ENCODE measurements at regions not wholly inside any gene's neighbourhood (a gene's known extent, or its start where the extent isn't known, plus 50 kb on each side); places are given as distances from the start of the nearest gene placed in this dataset.

DNA sequence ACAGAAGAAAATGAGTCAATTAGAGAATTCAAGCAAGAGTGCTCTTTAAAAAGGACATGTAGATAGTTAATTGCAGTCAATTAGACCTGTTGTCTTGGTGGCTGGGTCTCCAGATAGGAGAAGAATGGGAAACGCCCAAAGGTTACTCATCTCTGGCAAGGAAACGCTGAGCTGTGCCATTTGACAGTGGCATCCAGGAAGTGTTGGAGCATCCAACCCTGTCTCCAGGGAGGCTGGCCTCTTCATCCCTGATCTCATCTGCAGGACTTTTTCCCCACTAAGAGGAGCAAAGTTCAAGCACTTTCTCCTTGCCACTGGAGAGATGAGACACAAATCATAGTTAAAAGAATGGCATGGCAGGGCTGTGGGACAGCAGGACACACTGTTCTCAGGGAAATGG, 111.7 kb upstream of the MSX2 start:
- no peak for DNase-seq
- TF ChIP-seq GATA1 (IDR thresholded peaks at IDR 0.05; ENCODE audit: low read depth, low read length) (no peak), POLR2A (IDR thresholded peaks at IDR 0.05; ENCODE audit: low read length) (no peak)

DNA sequence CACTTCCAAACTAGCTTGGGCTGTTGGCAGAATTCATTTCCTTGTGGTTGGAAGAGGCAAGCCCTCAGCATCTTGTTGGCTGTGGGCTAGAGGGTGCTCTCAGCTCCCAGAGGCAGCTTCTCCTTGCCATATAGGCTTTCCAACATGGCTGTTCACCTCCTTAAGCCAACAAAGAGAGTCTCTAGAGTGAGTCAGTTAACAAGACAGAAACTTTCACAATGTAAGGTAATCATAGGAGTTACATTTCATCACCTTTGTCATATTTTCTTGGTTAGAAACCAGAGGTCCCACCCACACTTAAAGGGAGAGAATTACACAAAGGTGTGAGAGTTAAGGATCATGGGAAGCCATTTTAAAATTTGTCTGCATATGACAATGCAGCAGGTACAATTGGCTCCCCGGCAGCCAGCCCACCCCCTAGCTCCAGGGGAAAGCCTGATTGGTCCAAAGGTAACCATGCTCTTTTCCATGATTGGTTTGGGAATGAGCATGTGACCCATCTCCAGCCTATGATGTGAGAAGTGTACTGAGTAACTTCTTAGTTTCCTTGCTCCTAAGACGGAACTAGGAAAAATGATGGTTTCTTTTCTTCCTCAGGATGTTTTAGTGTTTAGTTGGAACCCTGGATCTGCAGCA, 109.8 kb upstream of the MSX2 start:
- no peak for DNase-seq
- TF ChIP-seq GATA1 (IDR thresholded peaks at IDR 0.05; ENCODE audit: low read depth, low read length) (no peak), POLR2A (IDR thresholded peaks at IDR 0.05; ENCODE audit: low read length) (no peak)

DNA sequence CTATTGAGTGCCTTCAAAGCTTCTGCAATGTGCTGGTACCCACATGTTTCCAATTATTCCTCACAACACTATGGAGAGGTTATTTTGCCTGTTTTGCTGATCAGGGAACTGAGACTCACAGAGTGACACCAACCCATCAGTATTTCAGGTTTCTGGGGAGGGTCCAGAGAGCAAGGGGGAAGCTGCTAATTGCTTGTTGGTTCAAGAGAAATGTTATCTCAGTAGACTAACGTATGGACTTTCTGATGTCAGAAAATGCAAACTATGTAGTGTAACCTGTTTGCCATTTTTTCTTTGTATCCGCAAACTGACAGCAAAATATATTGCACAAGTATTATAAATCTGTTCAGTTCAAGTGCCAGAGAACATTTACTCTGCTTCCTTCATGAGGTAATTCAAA, 108.3 kb upstream of the MSX2 start:
- no peak for TF ChIP-seq POLR2A (IDR thresholded peaks at IDR 0.05; ENCODE audit: low read length)
- TF ChIP-seq GATA1 (IDR thresholded peaks at IDR 0.05; ENCODE audit: low read depth, low read length), result no peak
- DNase-seq, result no peak

DNA sequence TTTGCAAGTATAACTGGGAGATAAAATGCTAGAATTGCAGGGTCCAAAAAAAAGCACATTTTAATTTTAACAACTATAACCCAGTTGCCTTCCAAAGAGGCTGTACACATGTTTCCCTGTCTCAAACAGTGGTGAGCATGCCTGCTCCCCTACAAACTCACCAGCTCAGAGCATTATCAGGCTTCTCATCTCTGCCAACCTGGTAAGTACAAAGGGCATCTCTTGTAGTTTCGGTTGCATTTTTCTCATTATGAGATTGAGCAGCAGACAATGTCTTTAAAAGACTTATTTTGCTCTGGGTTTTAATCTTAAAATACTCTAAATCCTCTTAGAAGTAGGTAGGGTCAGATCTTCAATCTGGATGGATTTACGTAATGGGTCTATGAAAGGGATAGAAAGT, 107.1 kb upstream of the MSX2 start:
- DNase-seq, result no peak
- TF ChIP-seq POLR2A (IDR thresholded peaks at IDR 0.05; ENCODE audit: low read length) (no peak), GATA1 (IDR thresholded peaks at IDR 0.05; ENCODE audit: low read depth, low read length) (no peak)

DNA sequence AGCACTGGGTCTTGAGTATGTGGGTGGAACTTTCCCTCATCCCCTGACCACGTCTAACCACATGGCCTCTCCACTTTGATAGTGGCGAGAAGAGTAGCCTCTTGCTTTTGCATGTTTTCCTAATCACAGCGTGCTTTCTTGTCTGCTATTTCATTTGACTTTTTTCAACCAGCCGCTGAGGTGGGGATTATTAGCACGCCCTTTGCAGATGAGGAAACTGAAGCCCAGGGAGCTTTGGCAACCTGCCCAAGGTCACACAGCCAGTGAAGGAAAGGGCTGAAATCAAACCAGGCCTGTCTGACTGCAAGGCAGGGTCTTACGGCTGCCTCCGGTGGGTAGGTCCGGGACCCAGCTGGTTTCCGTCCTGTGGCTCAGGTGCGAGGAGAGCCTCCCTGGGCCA, 106.5 kb upstream of the MSX2 start:
- TF ChIP-seq GATA1 (IDR thresholded peaks at IDR 0.05; ENCODE audit: low read depth, low read length), result no peak
- TF ChIP-seq POLR2A (IDR thresholded peaks at IDR 0.05; ENCODE audit: low read length), result no peak
- DNase-seq, result no peak

DNA sequence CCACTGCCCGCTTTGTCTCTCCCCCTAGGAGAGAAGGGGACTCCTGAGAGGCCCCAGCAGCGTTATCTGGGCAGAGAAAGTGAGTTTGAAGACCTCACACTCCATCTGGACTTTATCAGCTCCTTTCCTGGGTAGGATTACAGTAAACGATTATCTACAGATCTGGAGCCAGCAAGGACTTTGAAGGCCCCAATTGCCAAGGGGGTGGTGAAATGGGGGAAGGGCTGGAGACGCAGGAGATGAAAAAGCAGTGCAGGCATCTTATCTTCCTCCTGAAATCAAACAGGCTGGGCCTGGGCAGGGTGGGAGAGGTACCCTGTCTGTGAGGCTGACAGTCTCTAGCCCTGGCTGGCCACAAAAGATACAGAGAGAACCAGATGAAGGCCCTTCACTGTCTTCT, 105.8 kb upstream of the MSX2 start:
- no peak for DNase-seq
- TF ChIP-seq GATA1 (IDR thresholded peaks at IDR 0.05; ENCODE audit: low read depth, low read length), result no peak
- no peak for TF ChIP-seq POLR2A (IDR thresholded peaks at IDR 0.05; ENCODE audit: low read length)

DNA sequence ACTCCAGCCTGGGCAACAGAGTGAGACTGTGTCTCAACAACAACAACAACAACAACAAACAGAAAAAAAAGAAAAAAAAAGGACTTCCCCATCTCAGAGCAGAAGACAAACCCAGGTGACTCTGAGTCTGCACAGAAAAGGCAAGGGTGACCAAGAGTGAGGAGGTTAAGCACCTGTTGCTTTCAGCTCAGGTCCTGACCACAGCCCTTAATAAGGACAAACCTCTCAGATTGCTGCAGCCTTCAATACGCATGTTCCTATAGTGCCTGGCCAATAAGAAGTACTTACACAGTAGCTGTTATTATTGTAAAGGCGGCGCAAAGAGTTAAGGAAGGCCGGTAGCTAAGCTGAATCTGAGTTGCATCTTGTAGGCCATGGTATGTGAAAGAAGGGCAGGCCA, 102.3 kb upstream of the MSX2 start:
- no peak for TF ChIP-seq GATA1 (IDR thresholded peaks at IDR 0.05; ENCODE audit: low read depth, low read length)
- no peak for TF ChIP-seq POLR2A (IDR thresholded peaks at IDR 0.05; ENCODE audit: low read length)

DNA sequence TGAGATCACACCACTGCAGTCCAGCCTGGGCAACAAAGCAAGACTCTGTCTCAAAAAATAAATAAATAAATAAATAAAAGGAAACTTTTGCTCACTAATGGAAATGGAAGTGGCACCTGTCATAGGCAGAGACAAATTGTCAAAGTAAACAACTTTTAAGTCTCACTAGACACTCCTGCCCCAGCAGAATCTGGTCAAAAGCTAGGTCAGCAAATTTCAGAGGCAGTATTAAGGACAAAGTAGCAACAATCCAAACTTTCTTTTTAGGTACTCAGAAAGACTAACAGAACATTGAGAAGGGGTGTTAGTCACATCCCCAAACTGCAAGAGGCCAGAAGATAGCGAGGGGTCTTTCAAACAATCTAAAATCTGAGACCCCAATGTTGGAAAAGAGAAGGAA, 101.4 kb upstream of the MSX2 start:
- TF ChIP-seq GATA1 (IDR thresholded peaks at IDR 0.05; ENCODE audit: low read depth, low read length) (no peak), POLR2A (IDR thresholded peaks at IDR 0.05; ENCODE audit: low read length) (no peak)
- no peak for DNase-seq

More for the DNA sequence above, 102.3 kb upstream of the MSX2 start:
- DNase-seq, result no peak

DNA sequence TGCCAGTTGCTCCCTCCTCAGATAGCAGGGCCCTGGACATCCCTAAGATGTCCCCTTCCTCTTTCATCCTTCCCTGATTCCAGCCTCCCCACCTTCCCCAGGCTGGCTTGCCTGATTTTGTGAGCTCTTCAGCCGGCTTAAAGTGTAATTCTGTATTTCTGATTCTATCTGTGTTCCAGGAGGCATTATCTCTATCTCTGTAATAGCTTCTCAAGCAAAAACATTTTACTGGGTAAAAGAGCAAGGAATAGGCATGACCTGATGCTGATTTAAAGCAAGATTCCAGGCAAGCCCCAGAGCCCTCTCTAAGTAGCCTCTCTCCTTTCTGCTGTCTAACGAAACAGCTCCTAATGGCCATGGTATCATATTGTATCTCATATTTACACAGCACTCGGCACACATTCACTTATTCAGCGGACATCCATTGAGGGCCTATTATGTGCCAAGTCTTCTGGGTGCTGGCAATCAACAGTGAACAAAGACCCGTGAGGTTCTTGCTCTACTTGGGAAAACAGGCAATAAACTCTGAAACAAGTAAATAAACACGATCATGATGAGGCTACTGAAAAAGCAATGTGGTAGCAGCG, 100.9 kb upstream of the MSX2 start:
- DNase-seq, result no peak
- TF ChIP-seq GATA1 (IDR thresholded peaks at IDR 0.05; ENCODE audit: low read depth, low read length) (no peak), POLR2A (IDR thresholded peaks at IDR 0.05; ENCODE audit: low read length) (no peak)

DNA sequence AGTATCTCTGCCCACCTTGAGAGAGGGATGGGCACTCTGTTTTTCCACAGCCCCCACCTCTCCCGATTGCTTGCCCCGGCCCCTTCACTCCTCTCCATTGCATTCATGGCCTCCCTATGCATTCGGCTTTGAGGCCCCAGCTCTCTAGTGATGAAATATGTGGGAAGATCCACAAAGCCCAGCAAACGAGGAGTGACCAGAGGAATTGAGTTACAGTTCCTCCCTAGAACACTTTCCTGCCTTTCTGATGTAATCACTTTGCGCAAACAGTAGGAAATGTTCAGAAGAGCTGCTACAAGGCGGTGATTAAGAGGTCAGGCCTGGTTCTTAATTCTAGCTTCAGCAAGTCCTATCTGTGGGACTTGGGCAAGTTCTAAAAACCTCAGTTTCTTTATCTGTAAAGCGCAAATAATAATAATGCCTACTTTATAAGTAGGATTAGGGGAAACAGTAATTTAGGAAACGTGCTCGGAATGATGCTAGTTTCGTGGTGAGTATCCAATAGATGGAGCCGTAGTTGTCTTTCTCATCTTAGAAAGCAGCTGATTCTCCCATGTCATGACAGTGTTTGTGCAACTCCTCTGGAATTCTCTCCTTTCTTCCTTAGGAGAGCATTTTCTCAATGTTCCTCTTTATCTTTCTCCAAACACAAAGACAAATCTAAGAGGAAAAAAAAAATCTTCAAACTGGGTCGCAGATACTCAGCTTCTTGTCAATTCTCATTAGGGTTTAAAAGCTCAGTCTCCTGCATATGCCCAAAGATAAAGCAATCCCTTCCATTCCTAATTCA, 99.5 kb upstream of the MSX2 start:
- DNase-seq, result no peak
- TF ChIP-seq POLR2A (IDR thresholded peaks at IDR 0.05; ENCODE audit: low read length), result no peak
- no peak for TF ChIP-seq GATA1 (IDR thresholded peaks at IDR 0.05; ENCODE audit: low read depth, low read length)

DNA sequence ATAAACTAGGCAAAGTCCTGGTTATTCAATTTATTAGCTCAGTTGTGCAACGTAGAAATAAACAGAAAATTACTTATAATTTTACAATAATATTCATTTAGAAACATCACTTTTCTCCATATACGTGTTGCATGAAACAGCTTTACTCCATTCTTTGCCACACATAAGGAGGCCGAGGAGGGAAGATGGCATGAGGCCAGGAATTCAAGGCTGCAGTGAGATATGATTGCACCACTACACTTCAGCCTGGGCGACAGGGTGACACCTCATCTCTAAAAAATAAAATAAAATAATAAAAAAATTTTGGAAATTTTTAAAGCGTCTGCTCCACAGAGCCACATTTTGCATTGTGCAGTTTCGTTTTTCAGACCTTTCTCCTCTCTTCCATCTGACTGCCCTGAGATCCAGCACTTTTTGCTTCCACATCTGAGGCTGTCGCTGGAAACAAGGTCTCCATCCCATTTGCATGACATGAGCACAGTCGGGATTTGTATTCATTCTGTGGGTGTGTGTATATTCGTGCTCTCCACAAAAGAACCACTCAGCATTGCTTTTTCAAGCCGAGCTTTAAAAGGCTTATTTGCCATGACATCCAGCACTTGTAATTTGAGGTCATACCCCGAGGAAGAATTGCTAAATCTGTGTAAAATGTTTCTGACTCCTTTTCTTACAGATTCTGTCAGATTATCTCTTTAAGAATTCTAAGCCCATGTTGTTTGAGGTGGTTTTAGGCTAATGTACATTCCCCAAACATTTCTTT, 98.6 kb upstream of the MSX2 start:
- TF ChIP-seq GATA1 (IDR thresholded peaks at IDR 0.05; ENCODE audit: low read depth, low read length), result no peak
- no peak for TF ChIP-seq POLR2A (IDR thresholded peaks at IDR 0.05; ENCODE audit: low read length)
- DNase-seq, result no peak

DNA sequence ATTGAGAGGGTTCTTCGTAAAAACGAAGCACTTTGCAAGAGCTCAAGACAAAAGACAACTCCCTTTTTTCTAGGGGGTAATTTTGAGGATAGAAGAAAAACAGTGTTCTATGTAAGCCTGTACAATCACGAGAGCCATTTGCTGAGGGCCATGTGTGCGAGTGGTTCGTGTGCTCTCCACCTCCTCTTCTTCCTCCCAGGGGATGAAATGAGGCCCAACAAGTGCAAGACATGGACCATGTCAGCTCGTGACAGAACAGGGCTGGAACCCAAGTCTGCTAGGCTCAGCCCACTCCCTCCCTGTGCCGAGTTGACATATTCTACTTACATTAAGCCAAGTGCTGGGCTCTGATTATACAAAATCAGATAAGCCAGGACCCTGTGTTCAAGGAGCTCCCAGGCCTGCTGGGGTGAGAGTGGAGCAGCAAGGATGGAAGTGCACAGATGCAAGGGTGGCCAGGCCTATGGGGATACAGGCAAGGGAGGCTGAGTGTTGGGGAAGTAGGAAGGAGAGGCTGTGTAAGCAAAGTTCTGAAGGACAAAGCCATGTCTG, 97.9 kb upstream of the MSX2 start:
- TF ChIP-seq POLR2A (IDR thresholded peaks at IDR 0.05; ENCODE audit: low read length) (no peak), GATA1 (IDR thresholded peaks at IDR 0.05; ENCODE audit: low read depth, low read length) (no peak)
- no peak for DNase-seq

DNA sequence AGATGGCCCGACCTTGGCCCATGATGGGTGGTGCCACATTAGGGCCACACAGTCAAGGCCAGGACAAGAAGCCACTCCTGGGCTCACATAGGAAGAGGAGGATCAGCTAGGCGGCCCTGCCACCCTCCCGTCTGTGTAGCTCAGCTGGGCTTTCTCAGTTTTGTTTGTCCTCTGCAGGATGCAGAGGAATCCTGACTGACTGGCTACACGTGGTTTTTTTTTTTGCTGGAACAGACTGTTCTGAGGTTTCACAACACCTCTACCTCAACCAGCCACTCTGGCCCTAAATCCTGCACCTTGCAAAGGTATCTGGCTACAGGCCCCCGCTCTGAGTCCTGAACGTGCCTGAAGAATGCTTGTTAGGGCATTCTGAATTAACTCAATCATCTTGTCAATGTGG, 88.3 kb upstream of the MSX2 start:
- no peak for TF ChIP-seq GATA1 (IDR thresholded peaks at IDR 0.05; ENCODE audit: low read depth, low read length)
- no peak for TF ChIP-seq POLR2A (IDR thresholded peaks at IDR 0.05; ENCODE audit: low read length)
- DNase-seq, result no peak

All from erythroblast (primary cell).